Natural killer cell (primary cell): ENCODE measurements at regions not wholly inside any gene's neighbourhood (a gene's known extent, or its start where the extent isn't known, plus 50 kb on each side); places are given as distances from the start of the nearest gene placed in this dataset.

Source experiments
- ATAC-seq, 3 donors: fragments of 150-1000 bp in 2 of 3; fragments of 200-7000 bp in 1 of 3; cut with Tn5 transposase; 1 replicate in 1 of 3; 2 replicates in 2 of 3; pipeline ENCODE4 v1.10.0; 2021; ENCODE audit warnings: mild to moderate bottlenecking in 2 of 3, moderate library complexity in 2 of 3
- DNase-seq, 2 donors: peaks; one replicate each; pipeline versions ENCODE4 v3.0.0 to v3.0.0-alpha.2; 2013 to 2021; ENCODE audit warnings: mixed read lengths in 1 of 2
- H3K27ac ChIP-seq: one replicate; pipeline ENCODE4 v1.5.1; 2013; ENCODE audit warnings: mild to moderate bottlenecking, low read length
- H3K27me3 ChIP-seq: one replicate; pipeline ENCODE4 v1.6.1; 2013; ENCODE audit warnings: low read length; ENCODE audit not compliant: control insufficient read depth, insufficient read depth
- H3K36me3 ChIP-seq: one replicate; pipeline ENCODE4 v1.6.1; 2013; ENCODE audit warnings: low read length; ENCODE audit not compliant: control insufficient read depth, insufficient read depth
- H3K4me1 ChIP-seq: one replicate; pipeline ENCODE4 v1.6.1; 2013; ENCODE audit warnings: low read length; ENCODE audit not compliant: control insufficient read depth, insufficient read depth
- H3K4me3 ChIP-seq: one replicate; pipeline ENCODE4 v1.5.1; 2013; ENCODE audit warnings: low read length
- H3K9me3 ChIP-seq: one replicate; pipeline ENCODE4 v1.6.1; 2013; ENCODE audit warnings: low read length; ENCODE audit not compliant: control insufficient read depth, insufficient read depth
- H3K27ac Mint-ChIP-seq, 2 donors: one replicate each; pipeline ENCODE4 v1.8.0; 2022; ENCODE audit warnings: mild to moderate bottlenecking in 2 of 2, mixed read lengths in 2 of 2, moderate library complexity in 1 of 2
- H3K27me3 Mint-ChIP-seq, 2 donors: one replicate each; pipeline ENCODE4 v1.8.0; 2022; ENCODE audit warnings: low read depth in 2 of 2, mixed read lengths in 2 of 2
- H3K36me3 Mint-ChIP-seq: one replicate; pipeline ENCODE4 v1.8.0; 2022; ENCODE audit warnings: mixed read lengths
- H3K4me1 Mint-ChIP-seq, 2 donors: one replicate each; pipeline ENCODE4 v1.8.0; 2022; ENCODE audit warnings: mixed read lengths in 2 of 2
- H3K4me3 Mint-ChIP-seq: one replicate; pipeline ENCODE4 v1.8.0; 2022; ENCODE audit warnings: mild to moderate bottlenecking, moderate library complexity, mixed read lengths
- H3K9me3 Mint-ChIP-seq, 2 donors: one replicate each; pipeline ENCODE4 v1.8.0; 2022; ENCODE audit warnings: mixed read lengths in 2 of 2
- CTCF ChIP-seq: fragments of 200-600 bp; IDR thresholded peaks from one replicate; pipeline ENCODE4 v1.8.0; 2022; ENCODE audit warnings: antibody characterized with exemption
- WGBS: methylation state at CpG from one replicate; pipeline ENCODE4 v1.1.7; 2013; ENCODE audit warnings: missing lambda C conversion rate; ENCODE audit not compliant: insufficient coverage; 5-methylcytosine and 5-hydroxymethylcytosine counted together
- intact Hi-C: fragments of 100-400 bp; cut with micrococcal nuclease; formaldehyde crosslinking; loops from one replicate; pipeline ENCODE4 v1.14.2; 2022

GRCh38 chr2:208711598-208711997 lies 305.0 kb downstream of the PTH2R start:
- Mint-ChIP-seq H3K4me1 (no peaks in the 10 kb centered on the region), H3K36me3 (no peaks in the 10 kb centered on the region), H3K4me3 (no peak overlapping the region), H3K27me3 (no peaks in the 10 kb centered on the region), H3K9me3 (peaks cover 5% of the 10 kb centered on the region in 2 donors), H3K27ac (no peak overlapping the region)
- Histone ChIP-seq H3K4me1 (no peaks in the 10 kb centered on the region), H3K36me3 (no peaks in the 10 kb centered on the region), H3K27me3 (no peaks in the 10 kb centered on the region), H3K4me3 (no peak overlapping the region), H3K9me3 (no peaks in the 10 kb centered on the region), H3K27ac (no peak overlapping the region)
- TF ChIP-seq CTCF, result no peak
- intact Hi-C loops, result no loop called here
- no peak for ATAC-seq
- DNase-seq, result no peak

GRCh38 chr2:208713066-208713745 lies 306.6 kb downstream of the PTH2R start:
- H3K9me3 Mint-ChIP-seq, result peaks cover 5 to 14% of the 10 kb centered on the region in 2 donors
- H3K27ac Mint-ChIP-seq, result no peak overlapping the region
- no peaks in the 10 kb centered on the region for H3K27me3 ChIP-seq
- H3K36me3 ChIP-seq, result no peaks in the 10 kb centered on the region
- no peaks in the 10 kb centered on the region for H3K4me1 Mint-ChIP-seq
- H3K36me3 Mint-ChIP-seq, result no peaks in the 10 kb centered on the region
- H3K27ac ChIP-seq, result no peak overlapping the region
- intact Hi-C loops, result no loop called here
- H3K4me3 ChIP-seq, result no peak overlapping the region
- TF ChIP-seq CTCF, result no peak
- no peak for DNase-seq
- H3K27me3 Mint-ChIP-seq, result no peaks in the 10 kb centered on the region
- no peaks in the 10 kb centered on the region for H3K9me3 ChIP-seq
- H3K4me3 Mint-ChIP-seq, result no peak overlapping the region
- ATAC-seq, result no peak
- no peaks in the 10 kb centered on the region for H3K4me1 ChIP-seq
- no CpG with 5 or more reads among the region's 1 CpG for WGBS

- Mint-ChIP-seq H3K9me3 (peaks cover 10 to 17% of the 10 kb centered on the region in 2 donors), H3K36me3 (no peaks in the 10 kb centered on the region), H3K4me3 (no peak overlapping the region), H3K27me3 (no peaks in the 10 kb centered on the region), H3K4me1 (no peaks in the 10 kb centered on the region), H3K27ac (no peak overlapping the region)
- H3K4me3 ChIP-seq, result no peak overlapping the region
- no peaks in the 10 kb centered on the region for H3K36me3 ChIP-seq
- intact Hi-C loops, result no loop called here
- no peaks in the 10 kb centered on the region for H3K9me3 ChIP-seq
- no peak for TF ChIP-seq CTCF
- ATAC-seq (no peak), DNase-seq (no peak)
- H3K4me1 ChIP-seq, result no peaks in the 10 kb centered on the region
- no peak overlapping the region for H3K27ac ChIP-seq
- 96% methylated on average over 2 of the region's 2 CpGs for WGBS
- H3K27me3 ChIP-seq, result no peaks in the 10 kb centered on the region
These were observed 312.2 kb downstream of the PTH2R start for GRCh38 chr2:208718828-208719227.

GRCh38 chr2:208722731-208723130 lies 316.1 kb downstream of the PTH2R start:
- ATAC-seq, result no peak

More at GRCh38 chr2:208722731-208723130, 316.1 kb downstream of the PTH2R start:
- no peak overlapping the region for H3K4me3 Mint-ChIP-seq
- H3K36me3 Mint-ChIP-seq, result no peaks in the 10 kb centered on the region
- intact Hi-C loops, result no loop called here
- H3K9me3 Mint-ChIP-seq, result peaks cover 10 to 14% of the 10 kb centered on the region in 2 donors
- Histone ChIP-seq H3K4me1 (no peaks in the 10 kb centered on the region), H3K9me3 (peaks cover 4% of the 10 kb centered on the region), H3K27me3 (no peaks in the 10 kb centered on the region), H3K36me3 (no peaks in the 10 kb centered on the region), H3K27ac (no peak overlapping the region), H3K4me3 (no peak overlapping the region)
- no peaks in the 10 kb centered on the region for H3K27me3 Mint-ChIP-seq
- WGBS, result 80% methylated on average over 1 of the region's 1 CpG
- no peak for TF ChIP-seq CTCF
- H3K4me1 Mint-ChIP-seq, result no peaks in the 10 kb centered on the region
- no peak for DNase-seq
- no peak overlapping the region for H3K27ac Mint-ChIP-seq
